ENCODE measurements at regions not wholly inside any gene's neighbourhood (a gene's known extent, or its start where the extent isn't known, plus 50 kb on each side); places are given as distances from the start of the nearest gene placed in this dataset.
A peak's percentile ranks its signal among the peaks of the same experiment; 100 is the strongest.

DNA sequence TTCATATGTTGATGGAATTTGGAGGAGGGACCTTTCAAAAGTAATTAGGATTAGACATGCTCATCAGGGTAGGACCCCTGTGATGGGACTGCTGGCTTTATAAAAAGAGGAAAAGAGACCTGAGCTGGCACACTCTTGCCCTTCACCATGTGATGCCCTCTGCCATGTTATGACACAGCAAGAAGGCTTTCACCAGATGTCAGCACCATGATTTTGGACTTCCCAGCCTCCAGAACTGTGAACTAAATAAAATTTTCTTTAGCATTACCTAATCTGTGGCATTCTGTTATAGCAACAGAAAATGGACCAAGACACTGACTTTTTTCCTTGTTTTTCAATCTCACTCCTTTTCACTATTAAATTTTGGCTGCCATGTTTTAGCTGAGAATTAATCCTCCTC, 105.0 kb upstream of the TMPO start:
- DNase-seq = no peak

DNA sequence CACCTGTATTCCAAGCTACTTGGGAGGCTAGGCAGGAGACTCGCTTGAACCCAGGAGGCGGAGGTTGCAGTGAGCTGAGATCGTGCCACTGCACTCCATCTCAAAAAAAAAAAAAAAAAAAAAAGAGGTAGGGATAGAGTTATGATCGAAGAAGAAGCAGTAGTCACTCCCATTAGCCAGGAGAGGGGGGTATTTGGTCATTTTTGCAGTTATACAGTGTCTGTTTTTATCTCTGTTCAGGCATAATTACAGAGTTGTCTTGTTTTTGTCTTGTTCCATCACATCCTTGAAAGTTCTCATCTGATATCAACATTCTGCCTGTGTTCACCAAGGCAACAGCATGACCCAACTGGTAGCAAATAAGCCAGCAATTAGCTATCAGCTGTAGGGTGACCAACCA, 98.5 kb upstream of the TMPO start:
- no peak for DNase-seq

DNA sequence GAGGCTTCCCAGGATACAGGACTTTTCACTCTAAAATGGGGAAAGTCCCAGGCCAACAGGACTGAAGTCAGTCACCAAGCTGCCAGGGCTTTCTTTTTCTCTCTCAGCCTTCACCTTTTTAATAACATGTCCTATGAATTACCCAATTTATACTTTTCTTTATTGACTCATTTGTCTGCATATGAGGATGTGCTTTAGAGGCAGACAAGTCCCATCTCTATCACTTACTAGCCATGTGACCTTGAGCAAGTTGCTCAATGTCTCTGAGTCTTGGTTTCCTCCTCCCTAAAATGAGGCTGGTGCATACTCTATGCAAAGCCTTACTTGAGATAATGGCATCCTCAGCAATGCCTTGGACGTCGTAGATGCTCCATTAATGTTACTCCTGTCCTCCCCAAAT, 98.1 kb upstream of the TMPO start:
- DNase-seq = no peak

DNA sequence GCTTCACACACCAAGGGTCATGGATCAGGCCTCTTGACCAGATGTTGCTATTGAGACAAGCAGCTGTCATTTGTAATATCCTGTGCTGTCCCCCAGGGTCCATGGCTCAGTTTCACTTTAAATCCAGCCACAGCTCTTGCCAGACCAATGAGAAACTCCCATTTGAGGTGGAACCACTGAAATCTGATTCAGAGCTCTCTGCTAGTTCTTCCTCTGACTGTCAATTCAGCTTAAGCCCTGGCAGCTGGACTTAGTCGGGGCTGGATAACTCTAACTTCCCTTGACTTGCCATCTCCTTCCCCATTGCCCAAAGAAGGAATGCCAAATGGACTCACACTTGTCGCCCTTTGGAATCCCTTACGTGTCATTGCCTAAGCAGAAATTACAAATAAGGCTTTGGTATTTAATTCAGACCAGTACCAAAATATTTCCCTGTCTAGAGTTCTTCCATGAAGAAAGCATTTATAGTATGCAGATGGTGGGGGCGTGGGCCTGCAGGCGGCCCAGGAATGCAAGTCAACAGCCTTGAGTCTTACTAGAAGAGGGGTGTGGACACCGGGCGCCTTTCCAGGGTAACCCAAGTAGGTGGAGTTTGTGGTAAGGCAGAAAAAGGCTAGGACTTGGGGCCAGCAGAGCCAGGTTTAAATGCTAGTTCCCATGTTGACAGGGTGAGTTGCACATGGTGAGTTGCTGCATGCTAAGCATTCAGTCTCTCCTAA, 96.9 kb upstream of the TMPO start:
- DNase-seq = no peak

DNA sequence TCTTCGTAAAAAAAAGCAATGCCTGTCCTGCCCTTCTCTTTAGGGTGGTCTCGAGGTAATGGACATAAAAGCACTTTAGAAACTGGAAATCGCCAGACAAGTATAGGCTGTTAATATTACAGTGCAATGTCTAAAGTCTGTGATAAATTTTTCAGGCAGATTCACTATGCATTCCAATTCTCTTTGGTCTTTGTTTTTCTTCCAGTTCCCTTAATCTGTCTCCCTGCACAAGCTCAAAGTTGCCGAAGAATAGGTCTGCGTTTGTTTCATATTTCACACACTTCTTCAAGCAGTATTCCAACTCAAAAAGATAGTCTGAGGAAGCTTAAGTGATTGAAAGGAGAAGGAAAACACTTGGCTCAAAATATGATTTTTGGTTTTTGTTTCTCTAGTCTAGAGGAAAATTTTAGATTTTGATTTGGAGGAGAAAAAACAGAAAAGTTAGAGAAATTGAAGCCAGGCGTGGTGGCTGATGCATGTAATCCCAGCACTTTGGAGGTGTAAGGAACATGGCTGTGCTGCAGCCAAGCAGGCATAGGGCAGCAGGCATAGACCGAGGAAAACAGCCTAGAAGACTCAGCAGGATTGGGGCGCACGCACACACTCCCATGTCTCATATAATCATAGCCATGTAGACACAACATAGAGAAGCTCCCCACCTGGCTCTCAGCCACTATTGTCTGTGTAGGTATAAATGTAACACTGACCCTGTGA, 96.2 kb upstream of the TMPO start:
- DNase-seq = no peak

DNA sequence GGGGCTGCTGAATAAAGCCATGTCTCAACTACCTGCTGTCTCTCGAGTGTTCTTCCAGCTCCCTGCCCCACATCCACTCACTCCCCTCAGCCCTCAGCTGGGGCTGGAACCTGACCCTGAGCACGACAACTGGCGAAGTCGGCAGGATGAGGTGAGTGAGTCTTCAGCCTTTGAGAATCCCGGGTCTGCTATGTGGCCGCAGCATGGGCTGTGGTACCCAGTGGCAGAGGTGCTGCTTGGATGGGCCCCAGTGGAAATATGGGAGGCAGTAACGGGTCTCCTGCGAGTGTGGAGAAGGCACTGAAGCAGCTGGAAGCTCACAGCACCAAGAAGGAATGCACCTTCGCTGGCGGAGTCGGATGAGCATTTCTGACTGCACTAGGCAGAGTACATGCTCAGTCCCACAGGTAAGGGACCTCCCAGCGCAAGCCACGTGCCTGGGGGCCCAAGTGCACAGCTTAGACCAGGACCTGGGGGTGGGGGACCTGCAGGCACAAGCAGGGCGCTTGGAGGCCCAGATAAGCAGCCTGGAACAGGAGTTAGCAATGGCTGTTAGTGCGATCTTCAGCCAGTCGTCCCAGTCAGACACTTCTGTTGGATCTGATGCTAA, 95.5 kb upstream of the TMPO start:
- DNase-seq = no peak

DNA sequence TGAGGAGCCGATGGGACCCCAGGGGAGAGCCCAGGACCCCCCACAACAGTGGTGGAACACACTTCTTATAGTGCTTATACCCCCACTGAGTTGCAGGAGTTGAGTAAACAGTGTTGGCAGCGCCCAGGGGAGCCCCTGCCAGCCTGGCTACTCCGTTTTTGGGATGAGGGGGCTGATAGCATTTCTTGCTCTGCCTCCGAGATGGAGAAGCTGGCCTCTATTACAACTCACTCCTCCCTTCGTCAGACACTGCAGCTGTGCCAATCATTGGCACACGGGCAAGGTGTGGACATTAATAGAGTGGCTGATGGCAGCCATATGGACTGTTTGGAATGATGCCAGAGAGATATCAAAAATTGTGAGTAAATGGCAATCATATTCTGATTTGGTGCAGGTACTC, 94.9 kb upstream of the TMPO start:
- no peak for DNase-seq

DNA sequence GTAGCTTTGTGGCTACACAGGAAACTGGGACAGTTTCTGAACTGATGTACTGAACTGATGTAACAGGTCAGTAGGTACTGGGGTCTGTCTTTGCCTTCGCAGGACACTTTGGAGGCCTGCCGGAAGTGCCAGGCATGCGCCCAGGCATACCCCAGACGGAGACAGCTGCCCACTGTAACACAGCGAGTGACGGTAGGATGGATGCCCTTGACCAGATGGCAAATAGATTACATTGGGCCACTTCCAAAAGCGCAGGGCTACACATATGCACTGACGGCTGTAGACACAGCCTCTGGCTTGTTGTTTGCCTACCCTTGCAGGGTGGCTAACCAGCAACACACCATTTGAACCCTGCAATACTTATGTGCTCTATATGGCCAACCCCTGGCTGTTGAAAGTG, 94.1 kb upstream of the TMPO start:
- DNase-seq = no peak

DNA sequence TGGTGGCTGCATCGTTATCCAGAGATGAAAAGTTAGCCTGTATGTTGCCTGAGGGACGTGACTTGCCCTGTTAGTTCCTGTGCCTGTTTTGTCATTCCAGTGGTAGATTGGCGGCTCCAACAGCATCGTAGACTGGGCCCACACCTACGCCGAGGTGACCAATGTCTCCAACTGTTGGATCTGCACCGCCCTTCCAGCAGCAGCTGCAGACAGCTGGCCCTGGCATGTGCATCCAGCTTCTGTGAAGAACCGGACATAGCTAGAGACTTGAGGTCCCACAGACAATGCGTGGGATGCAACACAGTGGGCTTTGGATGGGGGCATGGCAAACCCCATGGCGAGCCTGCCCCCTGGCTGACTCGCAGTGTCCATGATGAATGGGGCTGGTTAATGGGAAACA, 93.0 kb upstream of the TMPO start:
- no peak for DNase-seq

DNA sequence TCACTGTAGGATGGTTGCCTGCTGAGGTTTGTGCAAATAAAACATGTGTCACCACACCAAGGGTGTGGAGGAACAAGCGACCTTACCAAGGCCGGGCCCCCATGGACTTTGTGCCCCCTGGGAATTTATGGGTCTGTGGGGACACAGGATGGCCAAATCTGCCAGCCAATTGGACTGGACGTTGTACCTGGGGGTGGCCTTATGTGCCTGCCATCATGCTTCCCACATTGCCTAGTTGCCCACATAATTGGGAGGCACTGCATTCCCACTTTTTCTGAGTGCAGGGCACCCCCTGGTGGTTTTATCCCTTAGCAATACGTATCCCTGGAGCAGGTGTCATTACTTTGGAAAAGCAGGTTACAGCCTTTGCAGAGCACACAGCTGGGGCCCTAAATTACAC, 92.6 kb upstream of the TMPO start:
- no peak for DNase-seq

DNA sequence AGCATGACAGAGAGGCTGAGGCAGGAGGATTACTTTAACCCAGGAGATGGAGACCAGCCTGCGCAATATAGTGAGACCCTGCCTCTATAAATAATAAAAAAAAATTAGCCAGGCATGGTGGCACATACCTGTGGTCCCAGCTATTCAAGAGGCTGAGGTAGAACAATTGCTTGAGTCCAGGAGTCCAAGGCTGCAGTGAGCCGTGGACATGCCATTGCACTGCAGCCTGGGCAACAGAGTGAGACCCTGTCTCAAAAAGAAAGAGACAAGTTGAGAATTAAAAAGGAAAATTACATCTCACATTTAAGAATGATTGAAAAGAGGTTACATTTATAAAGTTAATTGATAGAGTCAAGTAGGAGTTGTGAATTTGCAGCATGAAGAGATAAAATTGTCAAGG, 91.4 kb upstream of the TMPO start:
- DNase-seq = no peak

DNA sequence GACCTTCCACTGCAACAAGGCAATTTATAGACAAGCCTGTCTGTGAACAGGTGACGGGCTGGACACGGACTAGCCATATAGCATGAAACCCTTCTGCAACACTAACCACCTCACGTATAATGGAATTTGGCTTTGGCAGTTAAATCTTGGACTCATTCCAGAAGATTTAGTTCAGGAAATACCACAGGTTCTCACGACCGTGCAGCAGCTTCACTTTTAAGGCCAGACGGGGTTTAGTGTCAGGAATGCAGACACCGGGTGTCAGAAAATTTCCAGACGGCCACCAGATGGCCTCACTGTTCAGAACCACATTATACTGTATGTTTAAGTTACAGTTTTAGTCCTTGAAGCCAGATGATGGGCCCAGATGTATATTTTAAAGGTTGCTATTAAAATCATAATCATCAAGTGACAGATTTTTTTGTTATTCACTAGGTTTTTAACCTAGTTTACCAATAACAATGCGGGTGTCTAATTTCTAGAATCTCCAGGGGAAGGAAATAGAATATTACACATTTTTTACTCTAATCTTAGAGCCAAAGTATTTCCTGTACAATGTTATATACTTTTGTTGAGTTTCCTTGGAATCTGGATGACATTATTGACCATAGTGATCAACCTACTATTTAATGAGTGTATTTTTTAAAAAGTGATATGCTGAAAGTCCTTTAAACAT, 90.5 kb upstream of the TMPO start:
- DNase-seq = peak; percentile 31

DNA sequence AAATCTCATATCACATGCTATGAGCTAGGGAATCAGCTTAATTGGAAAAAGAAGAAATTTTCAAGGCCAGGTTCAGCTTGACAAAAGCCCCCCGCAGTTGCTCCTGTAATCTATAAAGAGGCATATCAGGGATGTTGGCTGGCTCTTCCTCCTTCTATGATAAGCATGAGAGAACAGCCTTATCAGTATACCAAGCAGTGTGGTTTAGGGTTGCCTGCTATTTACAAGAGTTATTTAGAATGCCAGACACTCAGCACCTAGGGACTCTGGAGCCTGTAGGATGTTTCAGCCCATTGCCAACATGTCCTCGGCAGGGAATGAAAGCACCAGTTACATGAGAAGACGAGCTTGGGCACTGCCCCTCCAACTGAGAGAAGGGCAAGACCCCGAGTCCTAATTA, 89.5 kb upstream of the TMPO start:
- no peak for DNase-seq

DNA sequence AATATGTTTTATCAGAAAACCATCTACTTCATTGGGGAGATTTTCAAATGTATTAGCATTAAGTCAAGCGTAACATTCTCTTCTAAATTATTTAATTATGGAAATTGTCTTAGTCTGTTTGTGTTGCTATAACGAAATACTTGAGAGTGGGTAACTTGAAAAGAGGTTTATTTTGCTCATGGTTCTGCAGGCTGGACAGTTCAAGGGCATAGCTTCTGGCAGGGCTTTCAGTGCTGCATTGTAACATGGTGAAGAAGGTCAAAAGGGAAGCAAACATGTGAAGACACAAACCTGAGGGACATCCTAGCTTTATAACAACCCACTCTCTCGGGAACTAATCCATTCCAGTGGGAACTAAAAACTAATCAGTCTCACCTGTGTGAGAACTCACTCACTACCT, 84.3 kb upstream of the TMPO start:
- DNase-seq = no peak

DNA sequence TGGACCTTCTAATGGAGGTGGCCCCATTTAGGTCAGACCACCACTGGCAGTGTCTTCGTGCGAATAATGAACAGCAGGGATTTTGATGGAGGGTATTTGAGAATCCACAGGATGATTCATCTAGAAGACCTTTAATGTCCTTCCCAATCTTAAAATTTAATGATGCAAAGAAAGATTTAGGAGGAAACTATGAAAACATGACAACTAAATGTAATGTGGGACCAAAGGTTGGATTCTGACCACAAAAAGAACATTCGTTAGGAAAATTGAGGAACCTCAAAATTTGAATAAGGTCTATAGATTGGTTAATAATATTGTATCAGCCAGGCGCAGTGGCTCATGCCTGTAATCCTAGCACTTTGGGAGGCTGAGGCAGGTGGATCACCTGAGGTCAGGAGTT, 78.2 kb upstream of the TMPO start:
- DNase-seq = no peak

DNA sequence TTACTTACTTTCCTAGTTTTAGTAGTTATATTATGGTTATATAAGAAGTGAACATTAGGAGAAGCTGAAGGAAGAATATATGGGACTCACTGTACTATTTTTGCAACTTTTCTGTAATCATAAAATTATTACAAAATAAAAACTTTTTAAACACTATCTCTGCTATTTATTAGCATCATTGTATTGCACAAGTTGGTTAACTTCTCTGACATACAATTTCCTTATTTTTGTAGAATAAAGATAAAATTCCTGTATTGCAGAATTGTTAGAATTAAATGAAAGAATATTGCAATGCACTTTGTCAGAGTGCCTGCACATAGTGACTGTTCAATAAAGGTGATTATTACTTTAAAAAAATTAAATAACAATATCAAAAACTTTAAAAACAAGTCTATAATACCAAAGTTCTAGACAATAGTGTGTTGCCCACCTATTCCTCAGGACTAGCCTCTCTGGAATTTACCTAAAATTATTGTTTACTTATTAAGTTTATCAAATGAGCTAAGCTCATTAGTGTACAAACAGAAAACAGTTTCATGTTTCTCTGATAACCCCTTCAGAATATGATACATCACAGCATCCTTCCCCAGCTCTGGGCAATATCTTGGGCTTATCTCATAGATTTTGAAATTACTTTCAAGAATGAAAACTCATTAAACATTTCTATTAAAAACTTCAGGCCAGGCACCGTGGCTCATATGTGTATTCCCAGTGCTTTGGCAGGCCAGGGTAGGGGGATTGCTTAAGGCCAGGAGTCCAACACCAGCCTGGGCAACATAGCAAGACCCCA, 77.4 kb upstream of the TMPO start:
- no peak for DNase-seq

DNA sequence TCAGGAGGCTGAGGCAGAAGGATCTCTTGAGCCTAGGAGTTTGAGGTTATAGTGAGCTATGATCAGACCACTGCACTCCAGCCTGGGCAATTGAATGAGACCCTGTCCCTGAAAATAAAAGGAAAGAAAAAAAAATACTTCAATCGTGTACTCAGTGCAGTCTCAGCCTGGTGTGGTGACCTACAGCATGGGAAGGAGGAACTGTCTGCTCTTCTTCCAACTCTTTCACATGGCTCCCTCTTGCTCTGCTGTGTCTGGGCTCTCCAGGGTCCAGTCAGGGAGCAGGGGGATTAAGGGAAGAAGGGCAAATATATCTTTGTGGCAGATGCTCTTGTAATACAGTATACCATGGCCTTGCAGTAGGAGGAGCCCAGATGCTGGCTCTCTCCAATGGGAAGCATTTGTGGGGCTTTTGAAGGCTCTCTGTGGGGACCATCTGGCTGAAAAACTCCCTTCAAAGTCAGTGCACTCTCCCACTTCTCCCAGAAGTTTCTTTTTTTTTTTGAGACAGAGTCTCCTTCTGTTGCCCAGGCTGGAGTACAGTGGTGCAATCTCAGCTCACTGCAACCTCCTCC, 76.6 kb upstream of the TMPO start:
- no peak for DNase-seq

DNA sequence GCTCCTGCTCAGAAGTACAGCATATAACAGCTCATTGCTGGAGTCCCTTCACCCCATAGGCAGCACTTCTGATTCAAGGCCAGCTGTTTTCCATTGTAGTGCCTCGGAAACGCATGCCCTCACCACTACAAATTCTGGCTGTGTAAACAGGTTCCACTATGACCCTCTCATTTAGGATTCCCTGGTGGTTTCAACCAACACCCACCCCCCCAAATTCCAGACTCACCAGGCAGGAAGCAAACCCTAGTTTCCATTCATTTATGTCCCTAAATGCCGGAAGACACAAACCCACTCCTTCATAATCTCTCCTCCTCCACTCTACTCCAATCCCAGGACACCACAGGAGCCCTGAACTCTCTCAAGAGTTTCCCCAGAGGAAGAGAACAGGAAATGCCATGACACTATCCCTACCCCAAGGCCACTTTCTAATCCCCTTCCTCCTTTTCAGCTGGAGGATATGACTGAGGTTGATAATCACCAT, 75.9 kb upstream of the TMPO start:
- no peak for DNase-seq

DNA sequence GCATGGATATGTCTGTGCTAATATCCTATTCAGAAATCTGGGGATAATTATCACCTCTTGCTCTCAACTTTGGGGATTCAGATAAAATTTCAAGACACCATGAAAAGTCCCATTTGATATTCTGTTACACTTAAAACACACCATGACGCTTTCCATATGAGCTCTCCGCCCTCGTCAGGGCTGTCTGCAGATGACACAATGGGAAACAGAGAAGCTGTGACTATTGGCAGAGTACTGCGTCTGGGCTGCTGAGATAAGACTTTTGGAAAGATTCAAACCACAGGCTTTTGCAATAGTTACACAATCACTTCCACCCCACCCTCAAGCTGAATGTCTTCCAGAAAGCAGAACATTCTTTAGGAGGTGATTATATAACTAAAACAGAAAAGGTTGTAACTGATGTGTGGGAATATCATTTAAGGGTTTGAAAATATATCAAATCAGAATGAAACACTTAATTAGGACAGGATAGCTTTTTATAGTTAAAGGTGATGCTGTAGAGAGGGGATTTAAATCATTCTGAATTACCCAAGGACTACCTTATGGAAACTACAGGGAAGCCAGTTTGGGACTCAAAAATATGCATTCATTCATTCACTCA, 75.3 kb upstream of the TMPO start:
- DNase-seq = peak; percentile 79

DNA sequence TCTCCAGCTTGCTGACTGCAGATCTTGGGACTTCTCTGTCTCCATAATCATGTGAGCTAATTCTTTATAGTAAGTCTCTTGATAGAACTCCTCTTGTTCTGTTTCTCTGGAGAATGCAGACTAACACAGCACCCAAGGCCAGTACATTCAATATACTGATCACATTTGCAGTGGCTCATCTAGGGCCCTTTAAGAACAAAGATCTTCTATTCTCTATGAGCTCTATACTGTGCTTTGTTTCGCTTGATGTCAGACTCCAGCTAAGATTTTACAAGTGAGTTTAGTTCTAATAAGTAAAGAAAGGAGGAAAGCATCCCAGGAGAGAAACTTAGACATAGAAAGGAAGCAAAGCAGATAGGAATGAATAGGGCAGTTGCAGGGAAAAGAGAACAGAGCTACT, 69.3 kb upstream of the TMPO start:
- no peak for DNase-seq

DNA sequence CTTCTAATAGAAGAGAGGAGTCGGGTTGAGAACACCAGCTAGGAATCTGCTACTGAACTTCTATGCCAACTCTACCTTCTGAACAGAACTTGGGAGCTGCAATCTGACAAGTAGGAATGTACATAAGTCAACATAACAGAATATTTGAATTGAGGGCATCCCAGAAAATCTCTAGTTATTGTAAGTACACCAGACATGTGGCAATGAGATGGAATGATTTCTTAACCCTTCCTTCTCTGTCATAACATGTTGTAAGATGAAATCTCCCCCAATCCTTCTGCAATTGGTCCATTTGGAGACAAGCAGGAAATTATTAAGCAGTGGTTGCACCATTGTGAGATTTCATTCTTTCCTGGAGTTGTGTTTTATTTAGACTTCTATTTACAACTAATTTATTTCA, 68.7 kb upstream of the TMPO start:
- no peak for DNase-seq

DNA sequence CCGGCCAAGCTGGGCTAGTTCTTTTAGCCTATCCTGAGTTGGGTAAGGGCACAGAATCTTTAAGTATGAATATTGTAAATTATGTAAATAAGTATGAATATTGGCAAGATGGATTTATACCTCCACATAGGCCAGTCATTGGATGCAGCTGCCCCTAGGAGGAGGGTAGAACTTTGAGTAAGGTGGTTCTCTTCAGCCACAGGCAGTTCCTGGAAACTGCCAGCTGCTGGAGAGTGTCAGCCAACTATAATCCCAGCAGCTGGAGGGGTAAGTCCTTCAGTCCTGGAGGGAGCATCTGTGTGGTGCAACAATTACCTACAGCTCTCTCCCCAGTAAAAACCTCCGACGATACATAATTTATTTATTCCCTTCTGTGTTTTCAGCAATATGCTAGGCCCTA, 65.8 kb upstream of the TMPO start:
- DNase-seq = no peak
